Hepatocyte (in vitro differentiated cells): ENCODE measurements at regions not wholly inside any gene's neighbourhood (a gene's known extent, or its start where the extent isn't known, plus 50 kb on each side); places are given as distances from the start of the nearest gene placed in this dataset.

Experiments
- CTCF ChIP-seq: fragments of 200-600 bp; sonication (generic); IDR thresholded peaks from 2 replicates; pipeline ENCODE4 v1.5.1; 2016; ENCODE audit warnings: antibody characterized with exemption, mild to moderate bottlenecking; ENCODE audit not compliant: poor library complexity
- EZH2 ChIP-seq: fragments of 200-600 bp; sonication (generic); IDR thresholded peaks from 2 replicates; pipeline ENCODE4 v1.6.1; 2016; ENCODE audit warnings: antibody characterized with exemption, mild to moderate bottlenecking, borderline replicate concordance

DNA sequence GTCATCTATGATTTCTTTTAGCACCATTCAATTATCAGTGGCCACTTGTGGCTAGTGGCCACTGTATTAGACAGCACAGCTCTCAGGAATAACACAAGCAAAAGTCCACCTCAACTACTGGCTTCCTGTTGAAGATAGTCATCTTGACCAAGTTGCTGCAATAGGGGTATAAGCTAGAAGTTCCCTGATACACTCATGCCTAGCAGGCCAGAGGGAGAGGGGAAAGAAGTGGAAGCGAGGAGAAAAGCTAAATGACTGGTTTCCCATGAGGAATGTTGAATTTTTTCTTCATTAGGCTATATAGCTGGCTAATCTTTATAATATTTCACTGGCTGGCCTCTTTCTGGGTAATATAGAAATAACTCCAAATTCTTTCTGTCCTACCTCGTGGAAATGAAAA lies 327.5 kb upstream of the MEOX2 start:
- TF ChIP-seq CTCF (no peak), EZH2 (no peak)
